Kidney (tissue), 13 donors: ENCODE measurements at regions not wholly inside any gene's neighbourhood (a gene's known extent, or its start where the extent isn't known, plus 50 kb on each side); places are given as distances from the start of the nearest gene placed in this dataset.
A peak's percentile ranks its signal among the peaks of the same experiment; 100 is the strongest.

Experiments
- DNase-seq, 5 donors: peaks; one replicate each; pipeline ENCODE4 v3.0.0-alpha.2; 2013 to 2020
- FAIRE-seq: peaks from 2 replicates; lab custom pipeline; 2012; peaks lifted over from hg19 to GRCh38; lab: Jason Lieb, UNC
- H3K27ac ChIP-seq, 2 donors: one replicate each; pipeline ENCODE4 v1.7.0; 2013; ENCODE audit warnings: low read depth in 2 of 2, low read length in 2 of 2, inconsistent platforms in 1 of 2
- H3K27me3 ChIP-seq: one replicate; pipeline ENCODE4 v1.7.1; 2013; ENCODE audit warnings: low read length, inconsistent platforms; ENCODE audit not compliant: control insufficient read depth, insufficient read depth
- H3K36me3 ChIP-seq, 3 donors: one replicate each; pipeline versions ENCODE4 v1.7.0 to v1.7.1; 2013; ENCODE audit warnings: low read length in 3 of 3, control low read depth in 1 of 3, inconsistent platforms in 1 of 3; ENCODE audit not compliant: insufficient read depth in 3 of 3, control insufficient read depth in 2 of 3
- H3K4me1 ChIP-seq, 3 donors: one replicate each; pipeline versions ENCODE4 v1.7.0 to v1.7.1; 2013; ENCODE audit warnings: low read length in 3 of 3, inconsistent platforms in 1 of 3, low read depth in 1 of 3; ENCODE audit not compliant: control insufficient read depth in 2 of 3, insufficient read depth in 2 of 3
- H3K4me3 ChIP-seq, 3 donors: one replicate each; pipeline versions ENCODE4 v1.7.0 to v1.8.1; 2013; ENCODE audit warnings: low read length in 3 of 3, control low read depth in 1 of 3, inconsistent platforms in 1 of 3
- H3K9ac ChIP-seq, 3 donors: one replicate each; pipeline versions ENCODE4 v1.7.0 to v1.7.1; 2013; ENCODE audit warnings: low read length in 3 of 3, control low read depth in 1 of 3, inconsistent platforms in 1 of 3
- H3K9me3 ChIP-seq, 3 donors: one replicate each; pipeline versions ENCODE4 v1.7.0 to v1.7.1; 2013; ENCODE audit warnings: low read length in 3 of 3, control low read depth in 1 of 3, inconsistent platforms in 1 of 3; ENCODE audit not compliant: control insufficient read depth in 2 of 3, insufficient read depth in 1 of 3
- CTCF ChIP-seq: IDR thresholded peaks from 3 replicates; pipeline ENCODE4 v1.5.1; 2012; ENCODE audit warnings: mild to moderate bottlenecking, moderate library complexity, borderline replicate concordance; ENCODE audit not compliant: insufficient read depth; ENCODE audit errors: extremely low read depth
- intact Hi-C: fragments of 100-400 bp; cut with DNase I; formaldehyde crosslinking; loops from one replicate; pipeline ENCODE4 v1.11.1; 2022
- donor health status: control.
- donor health status: control.
- donor health status: control.
- donor health status: control.
- donor health status: control.
- donor health status: DM: yes; HTN: yes; CAD: no.
- donor health status: Normal renal cell carcinoma (clear cell type).

- DNase-seq: no peak
- no peaks in the 10 kb centered on the region for H3K27me3 ChIP-seq
- no peak for TF ChIP-seq CTCF
- intact Hi-C loops: loop anchor here (10.0 kb wide), 2 partner anchors 1169 to 1429 kb away; no protein-coding TSS in a partner anchor
- H3K27ac ChIP-seq: no peak overlapping the region
- H3K4me1 ChIP-seq: no peaks in the 10 kb centered on the region
- no peaks in the 10 kb centered on the region for H3K9me3 ChIP-seq
- H3K4me3 ChIP-seq: no peak overlapping the region
- no peaks in the 10 kb centered on the region for H3K36me3 ChIP-seq
- H3K9ac ChIP-seq: no peak overlapping the region
- FAIRE-seq: no peak
These were observed 511.6 kb downstream of the PLCL1 start for GRCh38 chr2:198315791-198316630.

GRCh38 chr2:198314559-198315153, 510.3 kb downstream of the PLCL1 start:
- DNase-seq: peak in 2 of 5 donors; percentile 68 to 84
- TF ChIP-seq CTCF: peak; percentile 70
- Histone ChIP-seq H3K4me3 (no peak overlapping the region), H3K9me3 (no peaks in the 10 kb centered on the region), H3K27me3 (no peaks in the 10 kb centered on the region), H3K9ac (no peak overlapping the region), H3K27ac (no peak overlapping the region), H3K4me1 (no peaks in the 10 kb centered on the region), H3K36me3 (no peaks in the 10 kb centered on the region)
- FAIRE-seq: peak; percentile 95
- intact Hi-C loops: loop anchor here (10.0 kb wide), 2 partner anchors 1170 to 1430 kb away; no protein-coding TSS in a partner anchor

DNA sequence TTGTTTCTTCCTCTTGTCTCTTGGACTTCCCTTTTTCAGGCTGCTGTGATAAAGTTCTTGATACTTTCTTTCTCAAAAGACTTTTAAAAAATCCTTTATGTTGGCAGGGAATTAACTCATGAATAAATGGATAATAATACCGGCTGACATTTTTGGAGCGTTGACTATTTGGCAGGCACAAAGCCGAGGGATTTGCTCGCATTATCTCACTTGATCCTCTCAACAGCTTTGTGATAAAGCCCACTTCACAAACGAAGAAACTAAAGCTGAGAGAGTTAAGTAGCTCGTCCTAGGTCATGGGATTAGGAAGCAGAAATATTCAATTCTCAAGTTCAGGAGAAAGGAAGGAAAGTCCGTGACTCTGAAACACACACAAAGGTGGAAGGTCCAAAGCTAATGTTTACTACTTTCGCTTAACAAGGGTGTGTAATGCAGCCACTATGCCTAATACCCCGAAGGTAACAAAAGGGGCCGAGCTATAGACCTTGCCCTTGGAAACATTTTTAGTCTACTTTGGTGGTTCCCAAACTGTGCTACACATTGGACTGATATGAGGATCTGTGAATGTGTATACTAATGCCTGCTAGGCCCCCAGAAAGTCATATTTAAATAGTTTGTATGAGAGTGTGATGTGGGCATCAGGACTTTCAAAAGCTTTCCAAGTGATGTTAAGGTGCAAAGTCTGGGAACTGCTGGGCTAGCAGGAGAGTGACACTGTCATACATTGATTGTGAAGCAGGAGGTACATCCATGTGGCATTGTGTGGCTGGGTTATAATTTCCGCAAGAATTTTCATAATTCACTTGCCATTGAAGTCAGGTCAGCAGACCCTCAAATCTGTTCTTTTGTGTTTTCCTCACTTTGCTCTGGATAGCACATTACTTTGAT, 508.4 kb downstream of the PLCL1 start:
- no peak for TF ChIP-seq CTCF
- no peak for FAIRE-seq
- Histone ChIP-seq H3K9ac (no peak overlapping the region), H3K27ac (no peak overlapping the region), H3K27me3 (no peaks in the 10 kb centered on the region), H3K36me3 (no peaks in the 10 kb centered on the region), H3K9me3 (no peaks in the 10 kb centered on the region), H3K4me1 (no peaks in the 10 kb centered on the region), H3K4me3 (no peak overlapping the region)
- DNase-seq: no peak
- intact Hi-C loops: loop anchor here (10.0 kb wide), 2 partner anchors 1172 to 1432 kb away; no protein-coding TSS in a partner anchor
